DND-41 (cell line): ENCODE measurements at regions not wholly inside any gene's neighbourhood (a gene's known extent, or its start where the extent isn't known, plus 50 kb on each side); places are given as distances from the start of the nearest gene placed in this dataset.

Source experiments
- ATAC-seq: fragments of 200-7000 bp; cut with Tn5 transposase; 3 replicates; pipeline ENCODE4 v1.9.1; 2021; ENCODE audit warnings: low read depth; ENCODE audit not compliant: insufficient read depth
- DNase-seq: peaks from one replicate; pipeline ENCODE4 v3.0.0-alpha.2; 2020
- H2AFZ ChIP-seq: 2 replicates; pipeline ENCODE4 v1.6.0; 2012; ENCODE audit warnings: low read depth, low read length
- H3K27ac ChIP-seq: 2 replicates; pipeline ENCODE4 v1.5.1; 2012; ENCODE audit warnings: low read length, inconsistent platforms
- H3K27me3 ChIP-seq: fragments of 200-600 bp; sonication (generic); 2 replicates; pipeline ENCODE4 v1.6.0; 2012; ENCODE audit warnings: low read length, mild to moderate bottlenecking, inconsistent platforms; ENCODE audit not compliant: insufficient read depth, poor library complexity
- H3K36me3 ChIP-seq: 2 replicates; pipeline ENCODE4 v1.5.1; 2012; ENCODE audit warnings: low read length, inconsistent platforms; ENCODE audit not compliant: insufficient read depth
- H3K4me1 ChIP-seq: 2 replicates; pipeline ENCODE4 v1.5.1; 2012; ENCODE audit warnings: mild to moderate bottlenecking, low read length; ENCODE audit not compliant: insufficient read depth
- H3K4me2 ChIP-seq: 2 replicates; pipeline ENCODE4 v1.6.0; 2012; ENCODE audit warnings: mild to moderate bottlenecking, moderate library complexity, low read length, inconsistent platforms; ENCODE audit not compliant: insufficient read depth
- H3K4me3 ChIP-seq, 2 experiments: fragments of 200-600 bp in 1 of 2; shearing (Covaris generic) in 1 of 2; 2 replicates each; pipeline ENCODE4 v1.5.1; 2012 to 2016; ENCODE audit warnings: inconsistent platforms in 2 of 2, low read length in 2 of 2, mild to moderate bottlenecking in 2 of 2, low read depth in 1 of 2, moderate library complexity in 1 of 2
- H3K79me2 ChIP-seq: 2 replicates; pipeline ENCODE4 v1.6.0; 2012; ENCODE audit warnings: low read length, inconsistent platforms; ENCODE audit not compliant: insufficient read depth
- H3K9ac ChIP-seq: 2 replicates; pipeline ENCODE4 v1.6.0; 2012; ENCODE audit warnings: low read depth, mild to moderate bottlenecking, inconsistent platforms, low read length, moderate library complexity
- H3K9me3 ChIP-seq: 2 replicates; pipeline ENCODE4 v1.5.1; 2012; ENCODE audit warnings: low read length, moderate library complexity, mild to moderate bottlenecking, inconsistent platforms; ENCODE audit not compliant: insufficient read depth, severe bottlenecking
- H4K20me1 ChIP-seq: 2 replicates; pipeline ENCODE4 v1.6.0; 2012; ENCODE audit warnings: low read length; ENCODE audit not compliant: insufficient read depth
- EZH2 ChIP-seq: IDR thresholded peaks from 3 replicates; pipeline ENCODE4 v1.6.1; 2012; ENCODE audit warnings: borderline replicate concordance, low read depth, mild to moderate bottlenecking, moderate library complexity, low read length, inconsistent platforms; ENCODE audit not compliant: severe bottlenecking
- TF ChIP-seq, protein P1 (sequence below): IDR thresholded peaks from 2 replicates; pipeline ENCODE4 v1.5.1; 2012; ENCODE audit warnings: borderline replicate concordance, low read length, moderate library complexity, mild to moderate bottlenecking; ENCODE audit not compliant: poor library complexity, severe bottlenecking; ENCODE audit errors: extremely low read depth

GRCh38 chr5:53277491-53277890, 167.9 kb upstream of the MOCS2 start:
- H3K9ac ChIP-seq = no peak overlapping the region
- H3K9me3 ChIP-seq = no peaks in the 10 kb centered on the region
- H3K27me3 ChIP-seq = no peaks in the 10 kb centered on the region
- H3K79me2 ChIP-seq = no peaks in the 10 kb centered on the region
- H2AFZ ChIP-seq = no peak overlapping the region
- no peak for DNase-seq
- H3K4me1 ChIP-seq = no peaks in the 10 kb centered on the region
- TF ChIP-seq, protein P1, sequence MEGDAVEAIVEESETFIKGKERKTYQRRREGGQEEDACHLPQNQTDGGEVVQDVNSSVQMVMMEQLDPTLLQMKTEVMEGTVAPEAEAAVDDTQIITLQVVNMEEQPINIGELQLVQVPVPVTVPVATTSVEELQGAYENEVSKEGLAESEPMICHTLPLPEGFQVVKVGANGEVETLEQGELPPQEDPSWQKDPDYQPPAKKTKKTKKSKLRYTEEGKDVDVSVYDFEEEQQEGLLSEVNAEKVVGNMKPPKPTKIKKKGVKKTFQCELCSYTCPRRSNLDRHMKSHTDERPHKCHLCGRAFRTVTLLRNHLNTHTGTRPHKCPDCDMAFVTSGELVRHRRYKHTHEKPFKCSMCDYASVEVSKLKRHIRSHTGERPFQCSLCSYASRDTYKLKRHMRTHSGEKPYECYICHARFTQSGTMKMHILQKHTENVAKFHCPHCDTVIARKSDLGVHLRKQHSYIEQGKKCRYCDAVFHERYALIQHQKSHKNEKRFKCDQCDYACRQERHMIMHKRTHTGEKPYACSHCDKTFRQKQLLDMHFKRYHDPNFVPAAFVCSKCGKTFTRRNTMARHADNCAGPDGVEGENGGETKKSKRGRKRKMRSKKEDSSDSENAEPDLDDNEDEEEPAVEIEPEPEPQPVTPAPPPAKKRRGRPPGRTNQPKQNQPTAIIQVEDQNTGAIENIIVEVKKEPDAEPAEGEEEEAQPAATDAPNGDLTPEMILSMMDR = no peak
- no peak for TF ChIP-seq EZH2
- H4K20me1 ChIP-seq = no peaks in the 10 kb centered on the region
- ATAC-seq = no peak
- H3K4me3 ChIP-seq = no peak overlapping the region
- no peak overlapping the region for H3K4me2 ChIP-seq
- no peaks in the 10 kb centered on the region for H3K36me3 ChIP-seq
- no peak overlapping the region for H3K27ac ChIP-seq

- Histone ChIP-seq H3K9me3 (no peaks in the 10 kb centered on the region), H3K4me1 (no peaks in the 10 kb centered on the region), H3K27ac (no peak overlapping the region), H3K9ac (no peak overlapping the region), H3K36me3 (no peaks in the 10 kb centered on the region), H3K4me3 (no peak overlapping the region), H2AFZ (no peak overlapping the region), H3K4me2 (no peak overlapping the region), H4K20me1 (no peaks in the 10 kb centered on the region), H3K27me3 (no peaks in the 10 kb centered on the region), H3K79me2 (no peaks in the 10 kb centered on the region)
- no peak for TF ChIP-seq EZH2
- TF ChIP-seq, protein P1 = no peak
- no peak for DNase-seq
- no peak for ATAC-seq
These were observed 178.0 kb upstream of the MOCS2 start for GRCh38 chr5:53287573-53287972.

GRCh38 chr5:53288511-53288910, 179.0 kb upstream of the MOCS2 start:
- Histone ChIP-seq H3K4me3 (no peak overlapping the region), H3K4me1 (no peaks in the 10 kb centered on the region), H3K79me2 (no peaks in the 10 kb centered on the region), H3K9ac (no peak overlapping the region), H3K27ac (no peak overlapping the region), H4K20me1 (no peaks in the 10 kb centered on the region), H3K4me2 (no peak overlapping the region), H3K36me3 (no peaks in the 10 kb centered on the region), H3K9me3 (no peaks in the 10 kb centered on the region), H2AFZ (no peak overlapping the region), H3K27me3 (no peaks in the 10 kb centered on the region)
- no peak for ATAC-seq
- no peak for DNase-seq
- TF ChIP-seq, protein P1 = no peak
- TF ChIP-seq EZH2 = no peak

DNA sequence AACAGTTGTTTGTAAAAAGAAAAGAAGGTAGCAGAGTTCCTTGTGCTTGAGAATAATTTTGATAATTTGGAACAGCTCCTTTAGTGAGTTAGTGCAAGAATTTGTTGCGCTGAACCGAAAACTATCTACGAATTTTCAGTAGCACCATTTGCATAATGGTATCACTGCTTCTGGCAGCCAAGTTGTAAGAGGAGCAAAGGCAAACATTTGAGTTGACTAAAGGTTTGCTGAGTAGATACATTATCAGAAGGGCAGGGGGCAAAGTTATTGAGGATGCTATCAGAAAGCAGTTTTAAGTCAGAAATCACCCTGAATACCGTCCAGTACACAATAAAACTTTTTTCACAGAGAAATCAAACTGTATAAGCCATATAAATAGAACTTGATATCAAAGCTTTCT, 181.5 kb upstream of the MOCS2 start:
- no peak overlapping the region for H3K4me2 ChIP-seq
- H3K9ac ChIP-seq = no peak overlapping the region
- H3K9me3 ChIP-seq = no peaks in the 10 kb centered on the region
- H2AFZ ChIP-seq = no peak overlapping the region
- no peak for TF ChIP-seq EZH2
- TF ChIP-seq, protein P1 = no peak
- H3K4me3 ChIP-seq = no peak overlapping the region
- H3K79me2 ChIP-seq = no peaks in the 10 kb centered on the region
- DNase-seq (no peak), ATAC-seq (no peak)
- H3K27me3 ChIP-seq = no peaks in the 10 kb centered on the region
- no peak overlapping the region for H3K27ac ChIP-seq
- no peaks in the 10 kb centered on the region for H3K36me3 ChIP-seq
- no peaks in the 10 kb centered on the region for H3K4me1 ChIP-seq
- H4K20me1 ChIP-seq = no peaks in the 10 kb centered on the region
